NCI-H128 (cell line): ENCODE measurements at regions not wholly inside any gene's neighbourhood (a gene's known extent, or its start where the extent isn't known, plus 50 kb on each side); places are given as distances from the start of the nearest gene placed in this dataset.

Experiments
- DNase-seq: peaks from one replicate; lab custom pipeline; 2025; ENCODE audit not compliant: unreplicated experiment; lab: John Stamatoyannopoulos, UW

DNA sequence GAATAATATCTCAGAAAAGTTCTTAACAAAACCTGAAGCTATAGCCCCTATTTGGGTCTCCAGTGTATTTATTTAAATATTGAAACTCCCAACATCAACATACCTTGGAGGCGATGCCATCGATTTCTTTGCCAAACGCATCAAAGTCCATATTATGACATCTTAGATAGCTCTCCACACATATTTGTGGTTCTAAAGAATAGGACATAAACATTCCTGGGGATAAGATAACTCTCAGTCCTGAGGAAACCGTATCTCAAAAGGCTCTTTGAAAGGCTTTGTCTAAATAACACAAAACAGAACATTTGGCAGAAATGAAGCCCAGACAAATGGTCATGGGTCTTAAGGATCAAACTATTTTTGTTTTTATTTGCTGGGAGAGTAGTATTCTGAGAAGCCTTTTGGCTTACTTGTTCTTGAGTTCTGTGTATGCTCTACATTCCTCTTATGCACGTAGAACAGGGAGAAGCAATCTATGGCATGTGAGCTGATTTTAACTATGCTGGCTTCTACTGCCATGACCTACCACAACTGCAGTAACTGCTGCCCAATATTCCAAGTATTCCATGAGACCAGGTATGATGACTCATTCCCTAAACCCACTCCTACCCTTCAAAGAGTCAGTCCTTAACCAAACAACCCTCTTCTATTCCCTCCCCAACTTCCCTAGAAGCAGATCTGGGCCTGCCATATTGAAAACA is 279.0 kb upstream of the ZFHX3 start:
- no peak for DNase-seq

DNA sequence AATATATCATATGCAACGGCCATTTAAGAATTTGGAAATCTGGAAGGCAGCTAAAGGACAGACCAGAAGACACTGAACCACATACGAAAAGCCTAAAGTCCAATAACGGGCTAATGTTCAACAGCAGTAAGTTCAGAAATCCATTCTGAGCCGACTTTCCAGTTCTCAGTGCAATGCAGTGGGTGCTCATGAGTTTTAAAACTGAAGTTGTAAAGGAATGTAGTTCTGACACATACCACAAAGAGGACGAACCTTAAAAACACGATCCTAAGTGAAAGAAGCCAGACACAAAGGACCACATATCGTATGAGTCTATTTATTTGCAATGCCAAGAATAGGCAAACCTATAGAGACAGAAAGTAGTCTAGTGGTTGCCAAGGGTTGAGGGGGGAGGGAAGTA is 278.3 kb upstream of the ZFHX3 start:
- no peak for DNase-seq

DNA sequence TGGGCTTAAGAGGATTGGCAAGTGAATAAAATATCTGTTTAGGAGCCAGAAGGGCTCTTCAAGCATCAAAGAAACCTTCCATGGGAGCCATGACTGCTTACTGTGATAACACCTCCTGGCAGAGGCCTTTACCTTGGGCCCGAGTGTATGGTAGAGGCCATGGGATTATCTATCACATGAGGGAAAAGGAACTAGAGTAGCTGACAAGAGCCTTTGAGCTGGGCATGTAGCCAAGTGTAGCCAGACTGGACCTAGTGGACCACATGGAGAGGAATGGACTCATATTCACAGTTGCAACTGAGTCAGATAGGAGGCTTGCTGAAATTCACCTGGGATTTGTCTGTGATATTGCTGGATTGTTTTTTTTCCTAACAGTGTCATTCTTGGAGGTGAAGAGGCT is 276.0 kb upstream of the ZFHX3 start:
- DNase-seq: no peak

DNA sequence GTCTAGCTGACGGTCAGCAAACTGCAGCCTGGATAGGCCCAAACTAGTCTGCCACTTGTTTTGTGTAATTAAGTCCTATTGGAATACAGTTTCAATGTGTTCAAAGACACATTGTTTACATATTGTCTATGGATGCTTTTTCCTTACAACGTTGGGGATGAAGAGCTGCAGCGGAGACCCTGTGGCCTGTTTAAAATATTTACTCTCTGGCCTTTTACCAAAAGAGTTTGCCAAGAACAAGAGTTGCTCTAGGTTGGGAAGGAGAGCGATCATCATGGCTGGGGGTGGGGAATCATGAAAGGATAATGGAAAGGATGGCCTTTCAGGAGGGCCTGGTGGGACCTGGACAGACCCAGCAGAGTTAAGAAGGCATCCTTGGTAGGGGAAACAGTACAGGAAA is 274.9 kb upstream of the ZFHX3 start:
- DNase-seq: no peak

DNA sequence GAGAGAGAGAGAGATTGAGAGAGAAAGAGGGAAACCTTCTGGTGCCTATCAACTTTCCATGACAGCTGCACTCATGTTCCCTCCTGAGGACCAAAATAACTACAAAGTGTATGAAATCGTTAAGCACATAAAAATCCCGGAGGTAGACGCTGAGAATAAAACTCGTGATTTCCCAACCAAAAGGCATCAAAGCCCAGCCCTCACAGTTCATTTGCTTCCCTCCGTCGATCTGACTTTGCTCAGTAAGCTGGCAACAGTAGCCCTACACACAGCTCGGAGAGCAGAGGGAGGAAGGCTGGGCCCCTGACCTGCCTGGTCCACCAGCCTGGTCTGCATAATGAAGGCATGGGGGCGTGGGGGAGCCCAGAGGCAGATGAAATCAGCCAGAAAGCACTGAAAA is 273.9 kb upstream of the ZFHX3 start:
- DNase-seq: no peak

DNA sequence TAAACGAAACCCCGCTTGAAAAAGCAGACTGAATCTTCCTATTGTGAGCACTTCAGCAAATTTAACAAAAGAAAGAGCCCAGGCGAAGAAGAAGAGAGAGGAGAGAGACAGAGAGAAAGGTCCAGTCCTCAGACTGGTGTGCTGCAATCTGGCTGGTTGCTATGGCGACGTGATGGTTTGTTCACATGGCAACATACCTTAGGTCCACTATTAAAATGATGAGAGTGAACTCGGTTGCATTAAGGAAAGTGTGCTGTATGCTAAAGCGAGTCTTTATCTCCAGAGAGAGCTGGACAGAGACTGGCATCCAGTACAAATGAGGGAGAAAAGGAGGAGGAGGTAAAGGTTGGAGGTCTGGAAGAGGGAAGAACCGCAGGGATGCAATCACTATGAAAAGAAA is 271.8 kb upstream of the ZFHX3 start:
- DNase-seq: no peak

DNA sequence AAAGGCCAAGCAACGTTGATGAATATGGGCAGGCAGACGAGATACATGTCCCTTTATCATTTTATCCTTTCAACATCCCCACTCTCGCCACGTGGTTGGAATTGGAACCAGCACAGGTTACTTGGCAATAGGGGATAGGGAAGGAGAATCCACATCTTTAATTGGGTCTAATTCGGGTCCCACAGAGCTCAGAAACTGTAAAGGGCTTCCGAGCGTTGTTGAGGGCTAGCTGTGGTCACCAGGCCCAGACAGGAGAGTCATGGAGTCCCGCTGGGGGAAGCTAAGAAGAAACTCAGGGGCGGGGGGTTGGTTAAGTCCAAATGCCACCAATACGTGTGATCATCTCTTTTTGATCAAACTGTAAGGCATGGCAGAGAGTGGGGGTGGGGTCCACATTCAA is 271.3 kb upstream of the ZFHX3 start:
- no peak for DNase-seq

DNA sequence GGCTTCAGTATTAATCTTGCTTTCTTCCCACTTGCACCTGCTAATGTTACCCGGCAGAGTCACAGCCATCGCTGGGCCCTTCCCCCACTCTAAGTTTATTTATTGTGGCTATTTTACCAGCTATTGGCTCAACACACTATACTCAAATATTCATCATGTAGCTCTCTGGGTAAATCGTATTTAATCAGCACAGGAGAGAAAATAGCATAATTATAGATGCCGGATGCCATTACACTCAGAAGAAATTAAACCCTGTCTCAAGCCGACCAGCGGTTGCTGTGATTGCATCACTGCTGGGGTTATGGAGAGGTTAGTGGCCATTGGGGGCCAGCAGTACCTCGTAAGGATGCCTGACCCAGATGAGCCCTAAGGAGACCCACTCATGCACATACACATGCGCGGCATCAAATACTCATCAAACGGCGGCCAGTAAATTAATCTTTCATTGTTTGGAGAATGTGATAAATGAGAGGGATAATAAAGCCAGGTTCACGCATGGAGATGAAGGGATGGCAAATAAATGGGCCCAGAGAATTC is 269.5 kb upstream of the ZFHX3 start:
- DNase-seq: no peak

DNA sequence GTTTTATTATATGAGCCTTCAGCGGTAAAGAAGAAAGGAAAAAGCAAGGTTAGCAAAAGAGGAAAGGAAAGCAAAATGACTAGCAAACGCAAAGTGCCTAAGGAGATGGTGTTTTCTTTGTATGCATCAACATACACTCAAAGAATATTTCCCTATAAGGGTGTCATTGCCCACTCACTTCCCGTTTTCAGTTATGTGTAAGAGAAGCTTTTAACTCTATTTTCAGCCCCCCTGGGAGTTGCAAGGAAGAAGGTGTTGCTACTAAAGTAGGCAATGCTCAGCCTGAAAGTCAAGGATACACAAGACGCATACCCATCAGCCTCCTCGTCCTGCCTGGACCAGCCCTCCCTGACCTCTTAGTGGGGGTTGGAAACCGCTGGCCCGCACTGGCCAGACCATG is 267.7 kb upstream of the ZFHX3 start:
- no peak for DNase-seq

DNA sequence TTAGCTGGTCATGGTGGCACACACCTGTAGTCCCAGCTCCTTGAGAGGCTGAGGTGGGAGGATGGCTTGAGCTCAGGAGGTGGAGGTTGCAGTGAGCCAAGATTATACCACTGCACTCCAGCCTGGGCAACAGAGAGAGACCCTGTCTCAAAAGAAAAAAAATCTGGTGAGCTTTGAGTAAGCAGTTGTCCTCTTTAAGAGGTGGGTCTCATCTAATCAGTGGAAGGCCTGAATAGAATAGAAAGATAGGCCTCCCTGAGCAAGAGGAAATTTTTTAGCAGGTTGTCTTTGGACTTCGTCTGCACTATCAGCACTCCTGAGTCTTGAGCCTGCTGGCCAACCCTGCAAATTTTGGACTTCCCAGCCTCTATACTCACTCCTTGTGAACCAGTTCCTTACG is 266.0 kb upstream of the ZFHX3 start:
- DNase-seq: no peak

DNA sequence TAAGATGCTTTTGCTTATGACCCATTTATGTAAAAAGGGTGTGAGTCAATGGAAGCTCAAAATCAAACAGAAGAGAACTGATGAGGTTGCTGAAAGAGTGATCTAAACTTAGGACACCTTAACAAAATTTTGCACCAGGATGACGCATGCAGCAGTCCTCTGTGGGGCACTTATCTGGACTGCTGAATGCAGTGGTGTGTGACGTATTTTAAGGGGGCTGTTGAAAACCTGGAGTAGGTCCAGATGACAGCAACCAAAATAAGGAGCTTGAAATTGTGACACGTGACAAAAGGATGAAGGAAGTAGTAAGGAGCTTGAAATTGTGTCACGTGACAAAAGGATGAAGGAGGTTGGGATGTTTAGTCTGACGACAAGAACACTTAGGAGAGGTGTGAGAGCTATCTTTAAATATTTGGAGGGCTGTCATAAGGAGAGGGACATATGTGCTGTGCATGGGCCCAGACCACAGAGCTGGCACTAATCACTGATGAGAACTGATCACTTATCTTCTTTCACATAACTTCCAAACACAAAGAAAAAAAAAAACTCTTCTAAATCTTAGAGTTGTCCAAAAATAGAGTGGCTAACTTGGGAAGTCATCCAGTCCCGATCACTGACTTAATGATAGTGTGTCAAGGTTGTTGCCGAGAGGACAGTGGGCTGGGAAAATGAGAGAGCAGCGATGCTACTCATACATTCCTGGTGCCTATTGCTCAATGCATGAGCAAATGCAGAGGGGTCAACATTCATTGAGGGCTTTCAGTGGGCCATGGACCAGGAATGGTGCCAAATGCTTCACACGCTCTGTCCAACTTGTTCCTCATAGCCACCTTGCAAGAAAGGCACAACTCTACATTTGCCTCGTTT is 264.2 kb upstream of the ZFHX3 start:
- no peak for DNase-seq

DNA sequence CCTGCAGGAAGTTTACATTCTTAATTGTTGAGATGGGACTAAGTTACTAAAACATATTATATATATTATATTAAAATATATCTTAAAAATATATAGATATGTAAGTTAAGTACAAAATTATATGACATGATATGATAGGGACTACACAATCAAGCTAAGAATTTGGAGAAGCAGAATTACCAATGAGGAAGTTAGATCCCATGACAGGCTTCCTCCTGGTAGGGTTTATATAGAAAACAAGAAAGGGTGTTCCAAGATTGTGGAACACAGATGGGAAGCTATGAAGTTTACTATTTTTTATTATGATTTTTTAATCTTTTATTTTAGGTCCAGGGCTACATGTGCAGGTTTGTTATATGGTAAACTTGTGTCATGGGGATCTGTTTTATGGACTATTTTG is 260.8 kb upstream of the ZFHX3 start:
- no peak for DNase-seq

DNA sequence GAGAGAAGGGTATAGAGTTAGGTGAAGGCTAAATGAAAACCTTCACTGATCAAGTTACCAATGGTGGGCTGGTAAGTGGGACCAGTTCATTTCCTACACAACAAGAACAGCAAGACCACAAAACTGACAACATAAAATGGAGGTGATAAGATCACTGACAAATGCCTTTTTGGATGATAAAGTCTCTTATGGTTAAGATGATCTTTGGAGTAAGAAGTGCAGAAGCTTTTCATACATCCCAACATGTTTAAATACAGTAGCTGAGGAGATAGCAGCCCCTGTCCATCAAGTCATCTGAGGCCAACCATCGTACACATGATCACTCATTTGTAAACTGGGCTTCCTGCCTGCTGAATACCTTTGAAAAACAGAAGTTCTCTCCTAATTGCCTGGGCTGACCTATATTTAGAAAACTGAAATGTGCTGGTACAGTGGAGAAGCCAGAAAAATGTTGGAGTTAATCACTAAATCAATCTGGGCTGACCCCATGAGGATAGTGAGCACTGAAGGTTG is 259.0 kb upstream of the ZFHX3 start:
- no peak for DNase-seq

DNA sequence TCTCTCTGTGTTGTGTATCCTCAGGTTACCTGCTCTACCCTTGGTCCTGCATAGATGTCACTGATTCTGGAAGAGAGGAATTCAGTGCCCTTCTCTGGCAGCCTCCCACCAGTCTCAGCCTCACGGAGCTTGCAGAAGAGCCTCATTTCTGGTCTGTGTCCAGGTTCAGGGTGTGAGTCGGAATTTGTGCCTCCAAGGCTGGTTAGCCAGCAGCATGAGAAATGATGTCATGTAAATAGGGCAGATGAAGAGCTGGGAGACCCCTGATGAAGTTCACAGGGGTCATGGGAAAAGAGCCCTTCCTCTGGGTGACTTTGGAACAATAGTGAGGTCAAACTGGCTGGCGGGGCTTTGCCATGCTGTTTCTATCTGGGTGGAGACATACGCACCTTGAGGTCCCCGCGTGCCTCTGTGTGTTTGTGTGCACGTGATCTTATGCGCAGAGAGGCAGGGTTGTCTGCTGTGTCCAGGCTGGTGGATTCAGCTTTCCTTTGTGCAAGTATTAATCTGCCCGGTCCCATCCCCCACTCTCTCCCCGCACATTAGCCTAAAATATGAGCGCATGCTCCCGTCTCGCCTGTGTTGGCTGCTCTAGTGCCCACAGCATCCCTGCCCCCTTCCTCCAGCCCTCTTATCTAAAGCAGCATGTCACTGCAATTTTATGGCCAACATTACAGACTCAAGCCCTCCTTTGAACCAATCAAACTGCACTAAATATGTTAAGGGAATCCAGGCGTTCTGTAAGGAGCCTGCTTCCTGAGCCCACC is 256.3 kb upstream of the ZFHX3 start:
- no peak for DNase-seq

DNA sequence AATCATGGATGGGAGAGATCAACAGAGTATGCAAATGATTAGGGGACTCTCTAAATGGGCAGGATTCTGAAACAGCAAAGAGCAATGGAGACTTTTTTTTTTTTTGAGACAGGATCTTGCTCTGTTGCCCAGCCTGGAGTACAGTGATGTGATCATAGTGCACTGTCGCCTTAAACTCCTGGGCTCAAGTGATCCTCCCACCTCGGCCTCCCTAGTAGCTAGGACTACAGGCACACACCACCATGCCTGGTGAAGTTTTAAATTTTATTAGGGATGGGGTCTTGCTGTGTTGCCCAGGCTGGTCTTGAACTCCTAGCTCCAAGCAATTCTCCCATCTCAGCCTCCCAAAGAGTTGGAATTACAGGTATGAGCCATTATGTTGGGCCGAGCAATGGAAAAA is 255.0 kb upstream of the ZFHX3 start:
- no peak for DNase-seq

DNA sequence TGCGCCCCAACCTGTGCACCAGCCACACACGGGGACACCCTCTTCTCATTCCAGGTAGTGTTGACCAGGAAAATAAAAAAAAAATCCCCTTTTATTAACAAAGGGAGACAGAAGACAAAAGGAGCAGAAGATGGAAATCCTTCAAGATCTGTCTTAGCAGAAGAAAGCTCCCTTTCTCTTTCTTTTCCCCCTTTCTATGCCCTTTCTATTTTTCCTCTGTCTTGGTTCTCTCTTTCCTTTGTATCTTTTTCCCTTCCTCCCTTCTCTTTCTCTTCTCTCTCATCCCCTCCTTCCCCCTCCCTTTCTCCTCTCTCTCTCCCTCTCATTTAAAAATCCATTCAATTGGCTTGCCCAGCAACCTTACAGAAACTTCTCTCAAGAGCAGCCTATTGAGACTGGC is 254.1 kb upstream of the ZFHX3 start:
- no peak for DNase-seq

DNA sequence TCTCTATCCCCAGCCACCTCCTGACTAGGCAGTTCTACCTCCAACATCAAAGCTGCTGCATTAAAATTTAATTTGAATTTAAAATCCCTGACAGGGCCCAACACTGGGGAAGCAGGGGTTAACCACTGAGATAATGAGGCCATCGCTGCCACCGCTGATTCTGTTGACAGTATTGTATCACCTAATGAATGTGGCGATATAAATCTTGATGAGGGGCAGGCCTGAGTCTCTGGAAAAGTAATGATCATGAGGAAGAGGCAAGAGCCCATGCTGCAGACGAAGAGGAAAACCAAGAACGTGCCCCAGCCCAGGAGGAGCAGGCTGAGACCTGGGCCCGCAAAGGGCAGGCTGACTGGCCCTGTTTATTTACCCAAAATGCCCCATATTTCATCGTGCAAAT is 251.4 kb upstream of the ZFHX3 start:
- DNase-seq: no peak

DNA sequence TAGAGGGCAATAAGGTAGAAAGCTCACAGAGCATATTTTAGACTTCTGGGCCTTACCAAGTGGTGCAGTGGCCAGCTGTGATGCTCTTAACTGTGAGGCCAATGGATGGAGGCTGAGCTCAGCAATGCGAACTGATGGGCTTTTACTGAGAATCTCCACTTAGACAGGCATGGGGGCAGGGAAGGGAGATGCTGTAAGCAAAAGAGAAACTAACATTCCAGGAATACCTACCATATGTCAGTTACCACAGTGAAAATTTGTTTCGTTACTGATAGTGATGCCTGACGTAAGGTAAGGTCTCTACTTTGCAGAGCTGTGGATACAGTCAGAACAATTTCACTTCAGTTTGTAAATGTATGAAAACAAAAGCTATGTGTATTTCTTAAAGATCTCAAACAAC is 250.6 kb upstream of the ZFHX3 start:
- no peak for DNase-seq

DNA sequence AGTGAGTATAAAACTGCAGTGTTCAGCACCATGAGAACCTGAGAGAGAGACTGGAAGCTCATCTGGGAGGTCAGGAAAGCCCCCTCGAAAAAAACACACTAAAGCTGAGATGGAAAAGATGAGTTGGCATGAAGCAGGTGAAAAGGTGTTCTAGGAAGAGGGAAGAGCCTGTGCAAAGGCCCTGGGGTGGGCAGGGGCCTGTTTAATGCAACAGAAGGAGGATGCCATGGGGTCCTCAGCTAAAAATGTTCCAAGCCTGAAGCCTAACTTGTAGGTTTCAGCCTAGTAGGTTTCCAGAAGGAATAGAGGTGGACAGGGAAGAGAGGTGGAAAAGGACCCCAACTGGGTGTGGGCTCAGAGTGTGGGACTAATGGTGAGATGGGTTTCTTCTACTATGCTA is 242.3 kb upstream of the ZFHX3 start:
- no peak for DNase-seq

DNA sequence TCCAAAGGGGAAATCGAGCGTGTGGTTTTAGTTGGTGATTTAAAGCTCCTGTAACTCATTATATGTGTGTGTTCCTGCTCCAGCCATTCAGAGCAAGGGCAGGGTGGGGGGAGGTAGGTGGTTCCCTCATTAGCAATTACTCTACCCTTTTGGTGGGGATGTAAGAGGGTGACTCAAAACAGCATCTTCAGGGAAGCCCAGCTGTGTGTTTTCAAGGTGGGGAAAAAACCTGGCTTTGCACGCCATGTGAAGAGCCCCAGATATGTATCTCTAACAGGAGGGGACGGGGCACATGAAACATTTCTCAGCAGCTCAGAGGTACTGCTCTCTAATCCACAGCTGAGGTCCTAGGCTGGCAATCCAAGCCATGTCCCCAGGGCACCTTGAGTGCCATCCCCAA is 241.3 kb upstream of the ZFHX3 start:
- no peak for DNase-seq

DNA sequence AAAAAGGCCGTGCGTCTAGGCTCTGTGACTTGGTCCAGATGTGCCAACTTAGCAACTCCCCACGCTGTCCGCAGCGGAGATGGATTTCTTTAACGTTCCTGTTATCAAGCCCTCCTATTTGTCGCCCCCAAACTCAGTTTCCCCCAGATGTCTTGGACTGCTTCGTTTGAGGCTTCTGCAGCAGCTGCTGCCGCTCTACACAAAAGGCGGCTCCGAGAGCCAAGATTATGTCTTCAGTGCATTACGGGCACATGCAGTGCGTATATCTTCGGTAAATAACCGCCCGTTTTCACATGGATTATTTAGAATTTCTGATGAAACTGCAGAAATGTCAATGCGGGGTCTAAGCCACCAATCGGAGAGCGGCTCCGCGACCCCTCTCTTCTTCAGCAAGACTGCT is 240.6 kb upstream of the ZFHX3 start:
- no peak for DNase-seq
